GM12875 (cell line): ENCODE measurements at regions not wholly inside any gene's neighbourhood (a gene's known extent, or its start where the extent isn't known, plus 50 kb on each side); places are given as distances from the start of the nearest gene placed in this dataset.
A peak's percentile ranks its signal among the peaks of the same experiment; 100 is the strongest.
"Not testable (repeated sequence)": the region's sequence is repeated elsewhere in the genome, so short reads cannot be mapped to it uniquely, and the experiment has no call there.

Experiments
- H3K4me3 ChIP-seq: one replicate; pipeline ENCODE4 v1.5.1; 2011; ENCODE audit warnings: low read depth, low read length, control low read depth
- CTCF ChIP-seq: IDR thresholded peaks from 2 replicates; pipeline ENCODE4 v1.5.1; 2011; ENCODE audit warnings: low read depth, mild to moderate bottlenecking, control low read depth, inconsistent platforms, low read length, moderate library complexity, borderline replicate concordance; ENCODE audit not compliant: insufficient read depth

- not testable (repeated sequence) for H3K4me3 ChIP-seq
- TF ChIP-seq CTCF = peak; percentile 40
These were observed 5397.7 kb upstream of the TPTE start for GRCh38 chr21:5123655-5124054.

GRCh38 chr21:5128261-5128660, 5393.1 kb upstream of the TPTE start:
- H3K4me3 ChIP-seq = peak overlapping the region; percentile 49

- H3K4me3 ChIP-seq = not testable (repeated sequence)
These were observed 5387.6 kb upstream of the TPTE start for GRCh38 chr21:5133824-5134223.

- H3K4me3 ChIP-seq = not testable (repeated sequence)
These were observed 5385.0 kb upstream of the TPTE start for GRCh38 chr21:5136406-5136805.

- not testable (repeated sequence) for H3K4me3 ChIP-seq
These were observed 5384.4 kb upstream of the TPTE start for GRCh38 chr21:5137006-5137405.

- H3K4me3 ChIP-seq = not testable (repeated sequence)
These were observed 5382.7 kb upstream of the TPTE start for GRCh38 chr21:5138687-5139086.

GRCh38 chr21:5139528-5139927, 5381.9 kb upstream of the TPTE start:
- H3K4me3 ChIP-seq = not testable (repeated sequence)

- H3K4me3 ChIP-seq = not testable (repeated sequence)
These were observed 5378.4 kb upstream of the TPTE start for GRCh38 chr21:5143011-5143410.

- H3K4me3 ChIP-seq = not testable (repeated sequence)
These were observed 5376.7 kb upstream of the TPTE start for GRCh38 chr21:5144731-5145130.

- TF ChIP-seq CTCF = peak; percentile 16; the same call in 1 of the 2 replicates
- not testable (repeated sequence) for H3K4me3 ChIP-seq
These were observed 5373.7 kb upstream of the TPTE start for GRCh38 chr21:5147685-5148084.

- H3K4me3 ChIP-seq = not testable (repeated sequence)
These were observed 5372.2 kb upstream of the TPTE start for GRCh38 chr21:5149222-5149621.

- H3K4me3 ChIP-seq = peak overlapping the region; percentile 39
These were observed 5367.3 kb upstream of the TPTE start for GRCh38 chr21:5153842-5154640.

- peak overlapping the region; percentile 39 for H3K4me3 ChIP-seq
These were observed 5366.8 kb upstream of the TPTE start for GRCh38 chr21:5154641-5154982.

GRCh38 chr21:5162693-5163574, 5358.4 kb upstream of the TPTE start:
- not testable (repeated sequence) for H3K4me3 ChIP-seq

GRCh38 chr21:5165829-5166228, 5355.6 kb upstream of the TPTE start:
- not testable (repeated sequence) for H3K4me3 ChIP-seq
